ENCODE measurements at regions not wholly inside any gene's neighbourhood (a gene's known extent, or its start where the extent isn't known, plus 50 kb on each side); places are given as distances from the start of the nearest gene placed in this dataset.

GRCh38 chr1:201622353-201622752 lies 83.4 kb downstream of the NAV1 start:
- no peak for TF ChIP-seq CTCF (IDR thresholded peaks at IDR 0.05)
- Histone ChIP-seq H3K4me3 (replicated peaks in 1 of 3; ENCODE audit: low read depth in 2 of 3, low read length in 3 of 3) (no peak overlapping the region), H3K27ac (ENCODE audit: low read depth in 1 of 2, low read length in 2 of 2) (no peak overlapping the region), H3K4me1 (ENCODE audit: control insufficient read depth in 1 of 2, insufficient read depth in 2 of 2, low read length in 2 of 2) (peaks cover 0 to 7% of the 10 kb centered on the region in 2 donors), H4K20me1 (ENCODE audit: insufficient read depth, low read length) (no peaks in the 10 kb centered on the region), H3K9me3 (replicated peaks in 1 of 2; ENCODE audit: control insufficient read depth in 1 of 2, insufficient read depth in 1 of 2, low read length in 2 of 2) (no peaks in the 10 kb centered on the region), H3K36me3 (replicated peaks in 1 of 2; ENCODE audit: control insufficient read depth in 1 of 2, insufficient read depth in 2 of 2, low read length in 2 of 2) (no peaks in the 10 kb centered on the region), H3K9ac (ENCODE audit: insufficient read depth, low read length, poor library complexity, severe bottlenecking) (no peak overlapping the region), H3K27me3 (ENCODE audit: control insufficient read depth in 2 of 2, insufficient read depth in 2 of 2, low read length in 2 of 2) (no peaks in the 10 kb centered on the region), H2AFZ (ENCODE audit: insufficient read depth, low read depth, low read length, poor library complexity, severe bottlenecking) (no peak overlapping the region), H3K79me2 (ENCODE audit: insufficient read depth, low read length) (no peaks in the 10 kb centered on the region), H3K4me2 (replicated peaks; ENCODE audit: extremely low read depth, low read length, poor library complexity, severe bottlenecking) (no peak overlapping the region)
- DNase-seq, result no peak
- peaks cover 1 to 3% of the 10 kb centered on the region in 2 donors for H3K36me3 Mint-ChIP-seq
- WGBS (ENCODE audit: insufficient coverage), result 96% methylated on average over 2 of the region's 4 CpGs
- peaks cover 13% of the 10 kb centered on the region for H3K4me1 Mint-ChIP-seq
- peaks cover 0 to 2% (median 0%) of the 10 kb centered on the region in 7 donors for H3K9me3 Mint-ChIP-seq
- intact Hi-C loops (cut with micrococcal nuclease), result no loop called here
- no peaks in the 10 kb centered on the region for H3K27me3 Mint-ChIP-seq (ENCODE audit: low read depth in 3 of 3)
- H3K27ac Mint-ChIP-seq, result no peak overlapping the region
- no peak overlapping the region for H3K4me3 Mint-ChIP-seq

- H3K4me3 ChIP-seq (replicated peaks in 1 of 3; ENCODE audit: low read depth in 2 of 3, low read length in 3 of 3), result no peak overlapping the region
- H3K27me3 Mint-ChIP-seq (ENCODE audit: low read depth in 3 of 3), result no peaks in the 10 kb centered on the region
- H3K9me3 ChIP-seq (replicated peaks in 1 of 2; ENCODE audit: control insufficient read depth in 1 of 2, insufficient read depth in 1 of 2, low read length in 2 of 2), result no peaks in the 10 kb centered on the region
- no peaks in the 10 kb centered on the region for H3K27me3 ChIP-seq (ENCODE audit: control insufficient read depth in 2 of 2, insufficient read depth in 2 of 2, low read length in 2 of 2)
- H3K9me3 Mint-ChIP-seq, result peaks cover 0 to 2% (median 0%) of the 10 kb centered on the region in 7 donors
- TF ChIP-seq CTCF (IDR thresholded peaks at IDR 0.05), result no peak
- no peaks in the 10 kb centered on the region for H3K79me2 ChIP-seq (ENCODE audit: insufficient read depth, low read length)
- no peak overlapping the region for H3K27ac Mint-ChIP-seq
- peaks cover 13% of the 10 kb centered on the region for H3K4me1 Mint-ChIP-seq
- no peak for DNase-seq
- H3K27ac ChIP-seq (ENCODE audit: low read depth in 1 of 2, low read length in 2 of 2), result no peak overlapping the region
- 98% methylated on average over 11 of the region's 15 CpGs for WGBS (ENCODE audit: insufficient coverage)
- intact Hi-C loops (cut with micrococcal nuclease), result no loop called here
- H3K9ac ChIP-seq (ENCODE audit: insufficient read depth, low read length, poor library complexity, severe bottlenecking), result no peak overlapping the region
- no peaks in the 10 kb centered on the region for H4K20me1 ChIP-seq (ENCODE audit: insufficient read depth, low read length)
- H2AFZ ChIP-seq (ENCODE audit: insufficient read depth, low read depth, low read length, poor library complexity, severe bottlenecking), result no peak overlapping the region
- no peak overlapping the region for H3K4me3 Mint-ChIP-seq
- H3K36me3 Mint-ChIP-seq, result peaks cover 1 to 3% of the 10 kb centered on the region in 2 donors
- peaks cover 0 to 7% of the 10 kb centered on the region in 2 donors for H3K4me1 ChIP-seq (ENCODE audit: control insufficient read depth in 1 of 2, insufficient read depth in 2 of 2, low read length in 2 of 2)
- no peaks in the 10 kb centered on the region for H3K36me3 ChIP-seq (replicated peaks in 1 of 2; ENCODE audit: control insufficient read depth in 1 of 2, insufficient read depth in 2 of 2, low read length in 2 of 2)
- no peak overlapping the region for H3K4me2 ChIP-seq (replicated peaks; ENCODE audit: extremely low read depth, low read length, poor library complexity, severe bottlenecking)
Observed at GRCh38 chr1:201622824-201623223, 83.9 kb downstream of the NAV1 start.

Measured in CD14-positive monocyte (primary cell).